ENCODE measurements at regions not wholly inside any gene's neighbourhood (a gene's known extent, or its start where the extent isn't known, plus 50 kb on each side); places are given as distances from the start of the nearest gene placed in this dataset.

GRCh38 chr2:49296107-49296867 is 142.0 kb upstream of the FSHR start:
- H3K4me3 ChIP-seq (ENCODE audit: low read length) = no peak overlapping the region
- no peak for TF ChIP-seq CTCF (IDR thresholded peaks at IDR 0.05; ENCODE audit: insufficient read depth, low read depth, low read length, missing control alignments)
- DNase-seq (ENCODE audit: low read depth) = no peak

DNA sequence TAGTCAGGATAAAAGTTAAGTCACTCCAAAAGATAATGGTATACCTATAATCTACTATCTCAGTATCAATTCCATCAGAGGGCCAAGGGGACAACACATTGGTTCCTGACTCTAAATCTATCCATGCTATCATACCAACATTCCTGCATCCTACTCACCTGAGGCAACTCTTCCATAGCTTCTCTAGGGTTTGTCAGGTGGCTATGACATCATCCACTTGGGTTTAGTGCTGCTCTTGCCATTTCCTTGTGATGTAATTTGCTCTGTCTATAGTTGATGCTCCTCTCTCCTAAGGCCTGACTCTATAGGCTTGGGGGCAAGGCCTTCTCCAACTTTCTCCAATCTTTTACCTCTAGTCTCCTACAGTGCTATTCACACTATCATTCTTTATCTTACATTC is 139.9 kb upstream of the FSHR start:
- TF ChIP-seq CTCF (IDR thresholded peaks at IDR 0.05; ENCODE audit: insufficient read depth, low read depth, low read length, missing control alignments) = no peak

DNA sequence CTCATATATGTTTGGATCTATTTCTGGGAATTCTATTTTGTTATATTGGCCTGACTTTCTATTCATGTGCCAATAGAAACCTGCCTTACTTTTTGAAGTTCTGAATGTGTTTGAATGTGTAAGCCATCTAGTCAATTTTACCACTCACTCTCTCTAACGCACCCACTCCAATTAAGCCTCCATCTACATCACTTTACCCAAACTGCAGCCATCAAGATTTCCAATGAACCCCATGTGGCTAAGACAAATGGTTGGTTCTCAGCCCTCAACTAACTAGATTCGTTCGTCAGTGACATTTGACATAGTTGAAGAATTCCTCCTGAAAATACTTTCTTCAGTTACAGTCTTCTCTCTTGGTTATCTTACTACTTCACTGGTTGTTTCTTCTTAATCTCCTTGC is 137.3 kb upstream of the FSHR start:
- H3K4me3 ChIP-seq (ENCODE audit: low read length) = no peak overlapping the region
- no peak for DNase-seq (ENCODE audit: low read depth)
- no peak for TF ChIP-seq CTCF (IDR thresholded peaks at IDR 0.05; ENCODE audit: insufficient read depth, low read depth, low read length, missing control alignments)

More for the DNA sequence above, 139.9 kb upstream of the FSHR start:
- no peak for DNase-seq (ENCODE audit: low read depth)
- no peak overlapping the region for H3K4me3 ChIP-seq (ENCODE audit: low read length)

DNA sequence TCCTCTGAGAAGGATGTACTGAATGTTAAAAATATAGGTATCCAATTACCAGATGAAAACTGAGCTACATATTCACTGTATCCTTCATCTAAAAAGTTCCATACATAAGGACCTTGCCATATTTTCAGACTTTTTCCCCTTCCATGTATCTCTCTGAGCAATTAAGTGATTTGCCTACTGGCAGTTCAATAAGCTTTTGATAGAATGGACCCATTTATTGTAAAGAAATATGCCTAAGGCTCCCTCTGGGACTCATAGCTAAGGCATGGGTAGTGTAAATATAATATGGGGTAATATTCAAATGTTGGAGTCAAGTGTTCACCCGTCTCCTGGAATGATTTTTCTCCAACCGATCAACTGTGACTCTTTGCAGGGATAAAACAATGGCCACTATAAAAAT is 135.4 kb upstream of the FSHR start:
- no peak for DNase-seq (ENCODE audit: low read depth)
- no peak for TF ChIP-seq CTCF (IDR thresholded peaks at IDR 0.05; ENCODE audit: insufficient read depth, low read depth, low read length, missing control alignments)
- no peak overlapping the region for H3K4me3 ChIP-seq (ENCODE audit: low read length)

GRCh38 chr2:49288902-49289700 is 134.8 kb upstream of the FSHR start:
- no peak overlapping the region for H3K4me3 ChIP-seq (ENCODE audit: low read length)
- TF ChIP-seq CTCF (IDR thresholded peaks at IDR 0.05; ENCODE audit: insufficient read depth, low read depth, low read length, missing control alignments) = no peak
- no peak for DNase-seq (ENCODE audit: low read depth)

GRCh38 chr2:49288113-49288705 is 133.9 kb upstream of the FSHR start:
- no peak for TF ChIP-seq CTCF (IDR thresholded peaks at IDR 0.05; ENCODE audit: insufficient read depth, low read depth, low read length, missing control alignments)
- no peak overlapping the region for H3K4me3 ChIP-seq (ENCODE audit: low read length)

More at GRCh38 chr2:49288113-49288705, 133.9 kb upstream of the FSHR start:
- DNase-seq (ENCODE audit: low read depth) = no peak
